ENCODE measurements at regions not wholly inside any gene's neighbourhood (a gene's known extent, or its start where the extent isn't known, plus 50 kb on each side); places are given as distances from the start of the nearest gene placed in this dataset.

- CTCF ChIA-PET, result interaction anchor here (0.6 kb wide), 1 partner anchor 854 kb away, joined by 3 read pairs; no protein-coding TSS in a partner anchor
- no peak overlapping the region for H3K27ac ChIP-seq (ENCODE audit: extremely low read depth, low read depth, low read length)
- no peak for TF ChIP-seq ZNF639 (tag by site-specific recombination; IDR thresholded peaks at IDR 0.05)
- TF ChIP-seq MZF1 (tag by site-specific recombination; IDR thresholded peaks at IDR 0.05; ENCODE audit: borderline replicate concordance), result no peak
- TF ChIP-seq ZNF670 (tag by site-specific recombination; IDR thresholded peaks at IDR 0.05; ENCODE audit: low read depth), result no peak
- no peak for TF ChIP-seq ZFP37 (tag by site-specific recombination; IDR thresholded peaks at IDR 0.05)
- no peak for TF ChIP-seq ZNF37A (tag by site-specific recombination; IDR thresholded peaks at IDR 0.05)
- TF ChIP-seq ZBTB17 (tag by site-specific recombination; IDR thresholded peaks at IDR 0.05), result no peak
- TF ChIP-seq ZNF621 (tag by site-specific recombination; IDR thresholded peaks at IDR 0.05), result no peak
- TF ChIP-seq ZNF549 (tag by site-specific recombination; IDR thresholded peaks at IDR 0.05), result no peak
- TF ChIP-seq ZNF112 (tag by site-specific recombination; IDR thresholded peaks at IDR 0.05), result no peak
- TF ChIP-seq ZNF792 (tag by site-specific recombination; IDR thresholded peaks at IDR 0.05), result no peak
- TF ChIP-seq ZNF19 (tag by site-specific recombination; IDR thresholded peaks at IDR 0.05; ENCODE audit: low read depth), result no peak
- no peak for TF ChIP-seq ZFHX2 (tag by site-specific recombination; conservative IDR thresholded peaks at IDR 0.05)
- no peak overlapping the region for H3K4me3 ChIP-seq (ENCODE audit: low read depth, low read length)
- no peaks in the 10 kb centered on the region for H3K9me3 ChIP-seq (ENCODE audit: control insufficient read depth, insufficient read depth, low read depth, low read length)
- no peaks in the 10 kb centered on the region for H3K4me1 ChIP-seq (ENCODE audit: control insufficient read depth, insufficient read depth, low read length)
- POLR2A ChIA-PET, result no interaction called here
- H3K36me3 ChIP-seq (ENCODE audit: control insufficient read depth in 2 of 2, insufficient read depth in 1 of 2, low read length in 2 of 2), result no peaks in the 10 kb centered on the region
Measured at GRCh38 chr5:4366628-4367027, 771.0 kb downstream of the IRX1 start.

DNA sequence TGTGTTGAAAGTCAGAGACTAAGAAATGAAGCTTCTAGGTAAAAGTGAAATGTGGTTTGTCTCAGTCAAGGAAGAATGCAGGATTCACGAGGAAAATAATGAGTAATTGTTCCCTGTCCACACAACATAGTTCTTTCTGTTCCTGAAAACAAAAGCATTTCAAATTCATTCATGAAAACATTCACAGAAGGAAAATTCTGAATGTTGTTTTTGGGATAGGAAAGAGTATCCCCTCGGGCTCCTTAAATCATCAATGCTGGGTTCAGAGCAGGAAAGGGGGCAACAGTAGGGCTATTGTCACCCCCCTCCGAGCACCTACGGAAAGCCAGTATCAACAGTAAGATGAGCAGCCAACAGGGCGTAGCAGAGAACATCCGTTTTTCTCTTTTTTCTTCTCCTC, 769.9 kb upstream of the ADAMTS16 start:
- POLR2A ChIA-PET, result no interaction called here
- no peaks in the 10 kb centered on the region for H3K9me3 ChIP-seq (ENCODE audit: control insufficient read depth, insufficient read depth, low read depth, low read length)
- no peak overlapping the region for H3K4me3 ChIP-seq (ENCODE audit: low read depth, low read length)
- no peaks in the 10 kb centered on the region for H3K36me3 ChIP-seq (ENCODE audit: control insufficient read depth in 2 of 2, insufficient read depth in 1 of 2, low read length in 2 of 2)
- H3K4me1 ChIP-seq (ENCODE audit: control insufficient read depth, insufficient read depth, low read length), result no peaks in the 10 kb centered on the region
- no peak overlapping the region for H3K27ac ChIP-seq (ENCODE audit: extremely low read depth, low read depth, low read length)
- CTCF ChIA-PET, result no interaction called here
- no peak for TF ChIP-seq ZNF530 (tag by site-specific recombination; IDR thresholded peaks at IDR 0.05; ENCODE audit: low read depth)
- TF ChIP-seq ZNF600 (tag by site-specific recombination; IDR thresholded peaks at IDR 0.05), result no peak
- no peak for TF ChIP-seq ZNF664 (tag by site-specific recombination; IDR thresholded peaks at IDR 0.05)
- TF ChIP-seq, protein P1, sequence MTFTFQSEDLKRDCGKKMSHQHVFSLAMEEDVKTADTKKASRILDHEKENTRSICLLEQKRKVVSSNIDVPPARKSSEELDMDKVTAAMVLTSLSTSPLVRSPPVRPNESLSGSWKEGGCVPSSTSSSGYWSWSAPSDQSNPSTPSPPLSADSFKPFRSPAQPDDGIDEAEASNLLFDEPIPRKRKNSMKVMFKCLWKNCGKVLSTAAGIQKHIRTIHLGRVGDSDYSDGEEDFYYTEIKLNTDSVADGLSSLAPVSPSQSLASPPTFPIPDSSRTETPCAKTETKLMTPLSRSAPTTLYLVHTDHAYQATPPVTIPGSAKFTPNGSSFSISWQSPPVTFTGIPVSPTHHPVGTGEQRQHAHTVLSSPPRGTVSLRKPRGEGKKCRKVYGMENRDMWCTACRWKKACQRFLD (tag by site-specific recombination; IDR thresholded peaks at IDR 0.05), result no peak
- TF ChIP-seq ZNF350 (tag by site-specific recombination; IDR thresholded peaks at IDR 0.05), result no peak
- no peak for TF ChIP-seq ZNF623 (tag by site-specific recombination; IDR thresholded peaks at IDR 0.05)
- TF ChIP-seq GLI2 (tag by site-specific recombination; IDR thresholded peaks at IDR 0.05; ENCODE audit: borderline replicate concordance, low read depth), result no peak
- TF ChIP-seq ZNF2 (tag by site-specific recombination; IDR thresholded peaks at IDR 0.05), result no peak
- no peak for TF ChIP-seq ZNF202 (tag by site-specific recombination; IDR thresholded peaks at IDR 0.05; ENCODE audit: borderline replicate concordance)
- no peak for TF ChIP-seq ZNF341 (tag by site-specific recombination; IDR thresholded peaks at IDR 0.05; ENCODE audit: low read depth)
- no peak for TF ChIP-seq ZNF510 (tag by site-specific recombination; IDR thresholded peaks at IDR 0.05; ENCODE audit: insufficient replicate concordance)
- no peak for TF ChIP-seq OVOL3 (tag by site-specific recombination; IDR thresholded peaks at IDR 0.05)
- TF ChIP-seq ZNF785 (tag by site-specific recombination; IDR thresholded peaks at IDR 0.05), result no peak
- no peak for TF ChIP-seq ZNF175 (tag by site-specific recombination; IDR thresholded peaks at IDR 0.05)
- no peak for TF ChIP-seq ZNF140 (tag by site-specific recombination; IDR thresholded peaks at IDR 0.05)
- TF ChIP-seq HOXA7 (CRISPR knock-in tag; IDR thresholded peaks at IDR 0.05; ENCODE audit: borderline replicate concordance), result no peak
- no peak for TF ChIP-seq GLIS2 (tag by site-specific recombination; IDR thresholded peaks at IDR 0.05)
- TF ChIP-seq SCRT1 (tag by site-specific recombination; IDR thresholded peaks at IDR 0.05; ENCODE audit: borderline replicate concordance), result no peak
- TF ChIP-seq ZNF610 (tag by site-specific recombination; IDR thresholded peaks at IDR 0.05; ENCODE audit: borderline replicate concordance), result no peak
